LNCaP clone FGC (cell line): ENCODE measurements at regions not wholly inside any gene's neighbourhood (a gene's known extent, or its start where the extent isn't known, plus 50 kb on each side); places are given as distances from the start of the nearest gene placed in this dataset.
A peak's percentile ranks its signal among the peaks of the same experiment; 100 is the strongest.
"Not testable (repeated sequence)": the region's sequence is repeated elsewhere in the genome, so short reads cannot be mapped to it uniquely, and the experiment has no call there.

Experiments
- DNase-seq: peaks from one replicate; pipeline ENCODE4 v3.0.0-alpha.2; 2011; ENCODE audit warnings: low read depth
- H3K4me3 ChIP-seq: 2 replicates; pipeline ENCODE4 v1.5.1; 2011; ENCODE audit warnings: mild to moderate bottlenecking, low read depth, low read length, control low read depth
- CTCF ChIP-seq: IDR thresholded peaks from 2 replicates; pipeline ENCODE4 v1.5.1; 2012; ENCODE audit warnings: mild to moderate bottlenecking; ENCODE audit not compliant: control insufficient read depth, insufficient read depth; ENCODE audit errors: extremely low read depth

DNA sequence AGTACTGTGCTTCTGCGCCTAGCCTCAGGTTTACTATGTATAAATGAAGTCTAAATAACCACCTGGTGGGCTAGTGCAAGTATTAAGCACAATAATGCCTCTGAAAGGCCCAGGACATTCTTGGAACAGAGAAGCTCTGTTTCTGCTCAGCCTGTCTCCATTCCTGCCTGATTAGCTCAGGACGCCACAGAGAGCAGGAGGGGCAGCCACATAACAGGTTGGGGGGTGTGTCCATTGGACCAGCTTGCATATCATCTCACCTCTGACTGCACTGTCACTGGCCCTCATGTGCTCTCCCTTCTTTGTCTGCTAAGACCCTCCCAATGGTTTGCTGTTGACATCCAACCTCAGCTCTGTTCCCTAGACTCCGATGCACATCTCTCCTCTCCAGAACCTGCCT is 52.8 kb upstream of the IKZF1 start:
- TF ChIP-seq CTCF = no peak
- no peak overlapping the region for H3K4me3 ChIP-seq
- no peak for DNase-seq

DNA sequence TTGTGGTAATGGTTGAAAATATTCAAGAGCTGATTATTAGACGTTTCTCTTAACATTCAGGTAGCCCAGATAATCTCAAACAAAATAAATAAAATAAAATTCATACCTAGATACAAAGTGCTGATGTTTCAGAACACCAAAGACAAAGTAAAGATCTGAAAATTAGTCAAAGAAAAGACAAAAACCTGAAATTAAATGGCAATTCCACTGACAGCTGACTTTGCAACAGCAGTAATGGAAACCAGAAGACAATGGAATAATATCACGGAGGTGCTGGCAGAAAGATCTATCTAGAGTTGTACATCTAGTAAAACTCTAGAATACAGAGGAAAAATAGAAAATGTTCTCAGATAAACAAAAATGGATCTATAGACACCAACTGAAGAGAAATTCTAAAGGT is 58.0 kb upstream of the IKZF1 start:
- H3K4me3 ChIP-seq = no peak overlapping the region
- no peak for TF ChIP-seq CTCF
- no peak for DNase-seq

DNA sequence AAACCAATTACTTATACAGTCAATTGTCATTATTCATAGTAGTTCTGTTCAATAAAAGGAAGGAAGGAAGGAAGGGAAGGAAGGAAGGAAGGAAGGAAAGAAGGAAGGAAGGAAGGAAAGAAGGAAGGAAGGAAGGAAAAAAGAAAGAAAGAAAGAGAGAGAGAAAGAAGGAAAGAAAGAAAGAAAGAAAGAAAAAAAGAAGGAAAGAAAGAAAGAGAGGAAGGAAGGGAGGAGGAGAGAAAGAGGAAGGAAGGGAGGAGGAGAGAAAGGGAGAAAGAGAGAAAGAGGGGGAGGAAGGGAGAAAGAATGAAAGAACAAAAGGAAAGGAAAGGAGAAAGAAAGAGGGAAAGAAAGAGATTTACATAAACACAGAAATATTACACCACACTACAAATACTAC is 62.4 kb upstream of the IKZF1 start:
- DNase-seq, H3K4me3 ChIP-seq: not testable (repeated sequence)

GRCh38 chr7:50240699-50241098 is 63.8 kb upstream of the IKZF1 start:
- not testable (repeated sequence) for H3K4me3 ChIP-seq

DNA sequence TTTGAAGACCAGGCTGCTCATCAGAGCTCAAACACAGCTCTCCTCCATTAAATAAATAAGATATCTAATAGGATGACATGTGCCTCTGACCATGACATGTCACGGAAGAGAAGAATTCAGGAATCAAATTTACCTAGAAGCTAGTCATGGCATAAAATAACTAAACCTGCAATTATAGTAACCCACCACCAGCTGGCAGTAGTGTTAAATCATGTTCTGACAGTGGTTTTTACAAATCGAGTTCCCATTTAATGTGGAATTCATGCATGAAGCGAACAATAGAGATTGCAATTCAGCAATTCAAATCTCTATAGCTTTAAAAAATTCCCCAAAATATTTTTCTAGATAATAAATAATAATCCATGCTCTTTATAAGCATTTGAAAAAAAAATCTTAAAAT is 74.6 kb upstream of the IKZF1 start:
- peak; percentile 50 for TF ChIP-seq CTCF
- DNase-seq = no peak
- H3K4me3 ChIP-seq = no peak overlapping the region

More at GRCh38 chr7:50240699-50241098, 63.8 kb upstream of the IKZF1 start:
- DNase-seq = not testable (repeated sequence)

DNA sequence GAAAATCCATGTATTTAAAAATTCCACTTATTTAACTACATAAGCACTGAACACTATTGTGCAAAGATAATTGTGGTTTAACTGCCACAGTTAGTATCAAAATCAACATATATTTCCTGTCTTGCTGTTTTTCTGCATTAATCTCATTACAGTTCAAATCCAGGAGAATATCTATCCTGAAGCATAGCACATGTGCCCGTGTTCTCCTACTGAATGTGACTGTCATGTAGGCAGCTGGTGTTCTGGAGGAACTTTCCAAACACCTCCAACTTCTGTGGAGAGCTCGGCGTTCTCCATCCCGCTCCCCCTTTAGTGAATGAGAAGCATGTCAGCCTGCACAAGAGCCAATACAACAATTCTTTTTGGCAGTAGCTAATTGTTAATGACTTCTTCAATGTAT is 76.4 kb upstream of the IKZF1 start:
- no peak for DNase-seq
- TF ChIP-seq CTCF = no peak
- no peak overlapping the region for H3K4me3 ChIP-seq

GRCh38 chr7:50227726-50228125 is 76.8 kb upstream of the IKZF1 start:
- H3K4me3 ChIP-seq = no peak overlapping the region

DNA sequence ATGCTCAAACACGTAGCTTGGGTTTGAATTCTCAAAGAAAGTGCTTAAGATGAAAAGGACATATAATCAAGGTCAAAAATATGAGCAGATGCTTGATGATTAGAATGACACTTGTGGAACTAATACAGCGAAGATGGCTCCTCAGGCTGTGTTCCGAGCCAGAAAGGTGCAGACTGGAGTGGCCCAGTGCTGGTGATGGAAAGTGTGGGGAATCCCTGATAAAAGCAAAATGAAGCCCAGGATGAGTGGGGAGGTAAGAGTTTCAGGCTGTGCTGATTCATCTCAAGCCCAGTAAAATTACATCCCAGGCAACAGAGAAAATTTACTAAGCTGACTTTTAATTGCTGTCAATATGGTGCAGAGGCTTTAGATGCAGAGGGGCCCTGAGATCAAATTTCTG is 77.8 kb upstream of the IKZF1 start:
- no peak for DNase-seq
- no peak overlapping the region for H3K4me3 ChIP-seq
- TF ChIP-seq CTCF = no peak

More at GRCh38 chr7:50227726-50228125, 76.8 kb upstream of the IKZF1 start:
- no peak for TF ChIP-seq CTCF
- DNase-seq = no peak
